ENCODE measurements at regions not wholly inside any gene's neighbourhood (a gene's known extent, or its start where the extent isn't known, plus 50 kb on each side); places are given as distances from the start of the nearest gene placed in this dataset.
"Not testable (repeated sequence)": the region's sequence is repeated elsewhere in the genome, so short reads cannot be mapped to it uniquely, and the experiment has no call there.

DNA sequence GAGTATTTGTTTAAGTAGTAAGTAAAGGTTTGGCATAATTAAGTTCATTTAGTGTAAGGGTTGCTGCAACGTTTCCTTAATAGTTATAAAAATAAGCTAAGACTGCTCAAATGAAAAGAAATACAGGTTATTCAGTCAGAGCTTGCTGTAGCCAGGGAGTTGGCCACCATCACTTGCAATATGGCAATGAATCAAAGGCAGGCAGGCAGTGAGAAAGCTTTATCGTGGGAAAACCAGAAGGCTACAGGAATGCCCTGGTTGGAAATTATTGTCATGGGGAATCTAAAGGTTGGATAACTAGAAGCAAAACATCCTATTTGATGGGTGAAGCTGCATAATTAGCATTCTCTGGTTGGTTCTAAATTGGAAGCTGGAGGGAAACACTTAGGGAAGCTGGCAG, 1286.4 kb upstream of the CDH18 start:
- DNase-seq, result not testable (repeated sequence)

DNA sequence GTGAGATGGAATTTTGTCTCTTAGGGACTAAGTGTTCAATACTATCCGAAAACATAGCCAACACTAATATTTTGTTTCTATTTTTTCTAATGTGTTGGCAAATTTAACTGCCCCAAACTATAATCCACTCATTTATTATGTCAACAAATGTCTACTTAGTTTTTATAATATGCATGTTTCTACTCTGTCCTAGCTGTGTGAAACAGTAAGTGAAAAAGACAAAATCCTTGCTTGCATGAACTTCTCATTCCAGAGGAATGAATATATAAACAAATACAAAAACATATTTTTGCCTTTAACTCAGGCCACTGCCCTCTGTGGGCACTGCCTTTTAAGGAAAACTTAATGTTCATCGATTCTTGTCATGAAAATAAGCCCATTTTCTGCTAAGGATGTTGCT, 1275.4 kb upstream of the CDH18 start:
- DNase-seq, result no peak

DNA sequence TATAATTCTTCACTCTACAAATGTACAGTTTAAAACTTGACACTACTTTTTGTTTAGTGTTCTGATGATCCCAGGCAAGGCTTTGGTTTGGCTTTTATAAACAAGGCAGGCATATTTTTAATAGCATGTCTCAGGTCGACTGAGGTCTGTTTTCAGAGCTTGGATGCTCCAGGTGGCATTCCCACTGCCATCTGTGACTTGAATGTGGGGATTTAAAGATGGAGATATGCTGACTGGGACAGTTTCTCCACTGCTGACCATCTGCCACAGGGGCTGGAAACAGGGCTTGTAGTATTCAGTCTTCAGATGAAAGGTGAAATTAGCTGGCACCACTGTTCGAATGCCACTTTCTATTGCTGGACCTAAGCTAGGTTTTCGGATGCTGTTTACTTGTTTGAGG, 1266.2 kb upstream of the CDH18 start:
- no peak for DNase-seq

DNA sequence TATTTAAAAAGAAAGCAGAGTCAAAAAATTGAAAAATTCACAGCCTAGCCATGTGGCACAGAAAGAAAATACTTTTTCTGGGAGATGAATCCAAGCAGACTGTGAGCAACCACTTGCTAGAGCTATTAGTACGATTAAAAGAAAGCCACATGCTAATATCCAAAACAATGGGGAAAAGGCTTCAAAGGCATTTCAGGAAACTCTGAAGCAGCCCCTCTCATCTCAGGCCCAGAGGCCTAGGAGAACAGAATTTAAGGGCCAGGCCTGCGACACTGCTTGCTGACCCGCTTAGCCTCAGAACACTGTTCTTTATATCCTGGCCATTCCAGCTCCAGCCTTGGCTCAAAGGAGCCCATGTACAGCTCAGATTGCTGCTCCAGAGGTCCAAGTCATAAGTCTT, 1257.0 kb upstream of the CDH18 start:
- DNase-seq, result no peak

DNA sequence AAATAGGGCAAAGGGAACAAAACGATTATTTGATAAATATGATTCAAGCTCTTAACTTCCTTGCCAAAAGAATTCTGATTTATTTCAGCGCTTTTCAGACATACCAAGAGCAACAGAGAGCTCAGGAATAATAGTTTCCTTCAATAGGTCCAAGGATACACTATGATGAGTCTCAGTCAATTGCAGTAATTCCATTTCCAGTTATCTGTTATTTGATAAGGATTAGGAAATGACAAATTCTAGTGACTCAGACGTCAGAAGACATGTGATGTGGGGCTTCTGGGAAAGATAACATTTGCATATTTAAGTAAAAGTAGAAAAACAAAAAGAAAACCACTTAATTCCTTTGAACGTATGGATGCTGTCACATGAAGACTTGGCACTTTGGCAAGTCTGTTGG, 1250.8 kb upstream of the CDH18 start:
- no peak for DNase-seq

DNA sequence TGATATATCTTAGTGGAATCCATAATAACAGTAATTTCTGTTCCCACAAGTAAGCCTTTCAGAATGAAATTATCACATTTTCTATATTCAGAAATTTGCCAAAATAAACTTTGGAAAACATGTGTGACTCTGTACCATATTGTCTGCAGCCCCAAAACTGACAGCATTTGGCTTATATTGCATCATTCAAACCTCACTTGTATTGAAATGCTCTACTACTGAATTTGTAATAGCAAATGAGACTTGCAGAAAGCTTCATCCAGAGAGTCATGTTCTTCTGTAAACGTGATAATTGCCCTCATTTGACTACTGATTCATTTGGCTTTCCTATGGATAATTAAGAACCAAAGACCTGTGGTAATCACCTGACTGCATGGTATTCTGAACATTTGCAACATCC, 1249.5 kb upstream of the CDH18 start:
- peak; percentile 24 for DNase-seq

DNA sequence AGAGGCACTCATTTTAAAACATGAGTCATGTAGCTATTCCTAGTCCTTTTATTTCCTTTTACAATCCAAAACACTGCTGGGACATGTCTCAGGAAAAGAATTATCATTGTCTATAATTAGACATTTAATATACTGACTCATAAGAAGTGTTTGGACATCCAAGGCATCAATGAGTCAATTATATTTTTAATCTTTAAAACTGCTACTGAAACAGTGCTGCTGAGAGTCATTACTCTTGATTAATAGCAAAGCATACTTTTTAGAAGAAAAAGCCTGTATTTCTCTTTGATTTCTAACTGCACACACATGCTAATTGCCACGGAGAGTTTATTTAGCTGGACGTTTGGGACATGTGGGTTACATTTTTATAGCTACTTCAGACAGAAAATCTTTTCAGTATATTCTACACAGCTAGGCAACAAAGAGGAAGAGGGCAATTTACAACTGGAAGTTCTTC, 1249.0 kb upstream of the CDH18 start:
- peak; percentile 33 for DNase-seq

DNA sequence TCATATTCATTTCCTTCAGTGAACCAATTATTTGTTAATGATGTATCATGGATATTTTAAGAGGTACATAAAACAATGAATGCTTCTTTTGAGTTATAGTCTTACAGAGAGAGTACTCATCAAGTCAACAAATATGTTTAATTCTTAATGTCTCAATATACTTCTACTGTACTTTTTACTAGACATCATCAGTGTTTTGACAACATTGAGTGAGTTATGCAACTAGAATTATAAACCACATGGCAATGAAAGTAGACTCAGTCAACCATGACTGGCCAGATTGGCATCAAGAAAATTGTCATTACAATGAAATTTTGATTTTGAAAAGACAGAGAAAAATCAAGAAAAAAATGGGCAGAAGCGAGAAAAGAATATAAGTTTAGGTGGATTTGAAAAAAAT, 1248.1 kb upstream of the CDH18 start:
- DNase-seq, result no peak

DNA sequence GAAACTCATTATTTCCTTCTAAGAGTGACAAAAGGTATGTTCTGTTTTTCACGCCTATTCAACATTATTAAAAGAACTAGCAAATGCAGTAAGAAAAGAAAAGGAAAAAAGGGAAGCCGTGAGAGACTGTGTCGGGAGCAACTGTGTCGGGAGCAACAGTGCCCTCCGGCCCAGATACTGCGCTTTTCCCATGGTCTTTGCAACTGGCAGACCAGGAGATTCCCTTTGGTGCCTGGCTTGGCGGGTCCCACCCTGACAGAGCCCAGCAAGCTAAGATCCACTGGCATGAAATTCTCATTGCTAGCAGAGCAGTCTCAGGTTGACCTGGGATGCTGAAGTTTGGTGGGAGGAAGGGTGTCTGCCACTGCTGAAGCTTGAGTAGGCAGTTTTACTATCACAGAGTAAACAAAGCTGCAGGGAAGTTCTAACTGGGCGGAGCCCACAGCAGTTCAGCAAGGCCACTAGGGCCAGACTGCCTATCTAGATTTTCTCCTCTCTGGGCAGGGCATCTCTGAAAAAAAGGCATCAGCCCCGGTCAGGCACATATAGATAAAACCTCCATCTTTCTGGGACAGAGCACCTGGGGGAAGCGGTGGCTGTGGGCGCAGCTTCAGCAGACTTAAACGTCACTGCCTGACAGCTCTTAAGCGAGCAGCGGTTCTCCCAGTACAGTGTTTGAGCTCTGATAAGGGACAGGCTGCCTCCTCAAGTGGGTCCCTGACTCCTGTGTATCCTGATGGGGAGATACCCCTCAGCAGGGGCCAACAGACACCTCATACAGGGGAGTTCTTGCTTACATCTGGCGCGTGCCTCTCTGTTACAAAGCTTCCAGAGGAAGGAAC, 1237.4 kb upstream of the CDH18 start:
- DNase-seq, result no peak

DNA sequence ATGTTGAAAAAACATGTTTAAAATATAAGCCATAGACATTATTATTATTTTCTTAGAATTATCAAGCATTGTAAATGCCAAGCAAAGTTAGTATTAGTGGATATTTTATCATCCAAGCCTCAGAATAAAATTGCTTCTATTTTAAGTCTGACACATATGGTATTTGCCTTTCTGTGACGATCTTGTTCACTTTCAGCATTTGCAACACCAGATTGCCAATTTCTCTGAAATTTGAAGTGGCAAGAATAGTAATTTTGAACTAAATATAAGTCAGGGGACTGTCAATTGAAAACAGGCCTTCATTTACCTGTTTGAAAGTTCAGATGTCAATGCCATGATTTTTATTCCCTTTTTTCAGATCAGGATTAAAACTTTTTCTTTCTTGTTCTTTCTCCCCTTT, 1233.6 kb upstream of the CDH18 start:
- no peak for DNase-seq

DNA sequence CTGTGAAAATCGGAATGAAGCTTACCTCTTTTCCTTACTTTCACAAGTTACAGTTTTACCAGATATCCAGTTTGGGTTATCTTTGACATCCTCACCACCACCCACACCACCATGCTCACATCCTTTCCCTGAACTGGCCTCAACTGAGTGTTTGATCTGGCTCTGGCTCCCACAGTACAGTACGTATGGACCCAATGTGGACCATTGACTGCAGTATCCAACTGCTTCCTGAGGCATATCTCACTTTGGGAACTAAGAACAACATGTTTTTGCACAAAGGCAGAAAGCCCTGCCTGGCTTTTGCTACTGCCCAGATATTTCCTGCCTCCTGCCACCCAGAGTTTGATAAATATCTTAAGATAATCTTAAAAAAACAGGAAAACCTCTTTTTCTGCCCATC, 1232.0 kb upstream of the CDH18 start:
- no peak for DNase-seq

DNA sequence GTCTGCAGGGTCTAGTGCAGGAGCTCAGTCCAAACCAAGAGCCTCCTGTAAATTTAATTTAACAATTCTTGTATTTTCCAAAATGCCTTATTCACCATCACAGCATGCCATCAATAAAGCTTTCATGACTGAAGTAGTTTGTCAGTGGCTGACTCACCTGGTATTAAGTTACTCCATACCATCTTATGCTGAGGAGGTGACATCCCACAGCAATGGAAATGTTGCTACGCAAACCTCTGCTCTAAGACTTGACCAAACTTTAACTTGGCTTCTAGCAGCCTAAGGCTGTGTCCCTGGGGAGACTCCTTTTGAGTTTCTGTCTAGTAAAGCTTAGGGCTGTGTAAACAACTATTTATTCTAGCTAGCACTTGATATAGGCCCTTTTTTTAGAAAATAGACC, 1231.3 kb upstream of the CDH18 start:
- no peak for DNase-seq

DNA sequence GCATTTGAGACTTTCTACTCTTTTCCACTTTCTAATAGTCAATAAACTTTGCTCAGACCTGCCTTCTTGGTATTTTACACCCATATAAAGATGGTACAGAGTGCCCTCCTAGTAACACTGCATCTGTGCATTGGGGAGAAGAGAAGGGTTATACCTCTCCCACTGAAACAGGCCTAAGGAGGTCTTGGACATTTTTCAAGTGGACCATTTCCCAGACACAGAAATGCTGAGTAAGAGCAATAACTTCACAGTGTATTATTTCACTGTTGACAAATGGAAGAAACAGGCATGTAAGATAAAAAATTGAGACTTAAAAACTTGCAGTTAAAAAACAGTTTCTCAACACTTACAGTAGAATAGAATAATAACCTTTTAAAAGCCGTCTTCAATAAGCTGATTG, 1224.0 kb upstream of the CDH18 start:
- DNase-seq, result no peak

DNA sequence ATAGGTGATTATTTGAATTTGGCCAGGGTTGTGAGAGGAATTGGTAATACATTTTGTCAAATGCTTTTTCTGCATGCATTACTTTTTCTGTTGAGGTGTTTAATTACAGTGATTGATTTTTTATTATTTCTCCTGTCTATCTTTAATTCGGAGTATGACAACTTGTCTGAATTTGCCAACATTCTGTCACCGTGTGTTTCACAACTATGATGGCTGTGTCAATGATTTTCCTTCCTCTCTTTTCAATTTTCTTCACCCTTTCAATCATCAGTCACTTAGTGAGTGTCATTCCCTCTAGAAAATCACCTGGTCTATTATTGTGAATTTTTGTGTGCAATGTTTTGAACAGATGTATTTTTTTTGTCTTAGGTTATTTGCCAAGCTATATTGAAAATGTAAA, 1221.4 kb upstream of the CDH18 start:
- no peak for DNase-seq

DNA sequence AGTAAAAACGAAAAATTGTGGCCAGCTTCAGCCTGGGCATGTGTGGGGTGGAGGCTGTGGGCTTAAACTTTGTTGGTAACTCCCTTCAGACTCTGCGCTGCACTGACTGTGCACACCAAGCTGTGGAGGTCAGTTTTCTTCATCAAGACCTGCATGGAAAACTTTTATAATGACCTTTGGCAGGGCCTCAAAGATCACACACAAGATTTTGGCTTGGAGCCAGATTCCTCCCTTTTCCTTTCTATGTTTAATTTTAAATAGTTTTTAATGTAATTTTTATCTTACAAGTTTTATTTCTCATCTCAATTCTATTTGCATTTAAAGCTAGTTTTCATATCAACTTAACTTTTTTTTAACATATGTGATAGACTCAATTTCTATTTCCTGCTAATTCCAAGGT, 1211.1 kb upstream of the CDH18 start:
- DNase-seq, result no peak

DNA sequence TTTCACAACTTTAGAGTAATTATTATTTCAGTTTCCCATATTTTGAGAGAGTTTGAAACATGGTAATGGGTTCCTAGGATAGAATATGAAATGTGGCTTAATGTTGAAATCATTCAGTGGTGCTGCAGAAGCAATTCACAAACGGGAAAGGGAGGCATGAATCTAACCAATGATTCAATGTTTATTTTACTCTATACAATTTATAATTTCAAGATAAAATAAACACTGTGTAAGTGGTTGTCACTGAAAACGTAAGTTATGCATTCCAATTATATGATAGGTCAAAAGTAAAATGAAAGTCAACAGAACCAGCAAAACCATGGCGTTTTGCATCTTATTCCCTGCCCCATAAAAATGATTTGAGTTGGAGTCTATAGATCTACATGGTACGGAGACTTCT, 1207.1 kb upstream of the CDH18 start:
- DNase-seq, result no peak

DNA sequence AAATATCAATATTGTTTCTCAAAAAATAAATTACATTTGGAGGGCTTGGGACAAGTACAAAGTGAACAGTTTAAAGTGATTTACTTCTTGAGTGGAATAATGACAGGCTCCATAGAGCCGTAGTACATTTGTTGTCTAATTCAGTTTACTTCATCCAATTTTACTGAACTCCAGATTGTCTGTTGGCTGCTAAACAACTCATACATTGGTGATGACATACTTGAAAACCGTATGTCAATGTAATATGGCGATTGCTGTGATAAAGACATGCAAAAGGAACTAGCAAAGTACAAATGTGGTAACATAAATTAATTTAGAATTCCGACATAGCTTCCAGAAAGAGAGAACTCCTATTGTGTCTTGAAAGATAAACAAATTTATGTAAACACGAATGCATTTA, 1197.5 kb upstream of the CDH18 start:
- DNase-seq, result no peak

DNA sequence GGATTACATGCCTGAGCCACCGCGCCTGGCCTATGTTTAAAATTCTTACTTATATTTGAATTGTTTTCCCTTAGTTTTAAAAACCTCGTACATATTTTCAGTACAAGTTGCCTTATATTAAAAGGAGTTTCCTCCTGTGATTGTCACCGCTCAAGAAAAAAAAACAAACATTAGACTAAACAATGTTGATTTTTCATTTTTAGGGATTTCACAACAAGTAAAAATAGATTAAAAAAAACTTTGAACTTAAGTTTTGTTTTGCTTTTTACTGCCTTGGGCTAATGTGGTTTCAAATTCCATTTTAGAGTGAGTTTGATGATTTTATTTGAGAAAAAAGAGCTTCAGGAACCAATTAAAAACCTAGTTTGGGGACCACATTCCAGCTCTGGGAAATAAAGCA, 1196.6 kb upstream of the CDH18 start:
- DNase-seq, result no peak

DNA sequence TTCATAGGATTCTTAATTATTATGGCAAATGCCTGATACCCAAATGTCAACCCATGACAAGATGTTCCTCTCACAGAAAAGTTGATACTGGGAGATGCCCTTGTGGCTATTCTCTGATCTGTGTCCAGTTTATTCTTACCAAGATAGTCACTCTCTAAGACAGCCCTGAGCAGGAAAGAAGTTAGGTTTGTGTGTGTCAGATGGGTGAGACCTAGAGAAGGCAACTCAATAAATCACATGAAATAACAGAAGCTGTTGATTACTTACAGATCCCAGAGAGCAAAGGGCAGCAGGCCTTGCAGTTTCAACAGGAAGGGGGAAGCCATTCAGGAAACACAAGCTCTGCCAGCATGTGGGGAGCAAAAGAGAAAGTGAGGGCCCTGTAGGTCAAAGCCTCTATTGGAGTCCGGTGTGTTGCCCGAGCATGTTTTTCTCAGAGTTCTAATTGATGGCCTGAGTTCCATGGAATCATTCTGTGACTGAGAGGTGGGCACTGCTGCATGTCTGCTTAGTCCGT, 1193.7 kb upstream of the CDH18 start:
- no peak for DNase-seq

DNA sequence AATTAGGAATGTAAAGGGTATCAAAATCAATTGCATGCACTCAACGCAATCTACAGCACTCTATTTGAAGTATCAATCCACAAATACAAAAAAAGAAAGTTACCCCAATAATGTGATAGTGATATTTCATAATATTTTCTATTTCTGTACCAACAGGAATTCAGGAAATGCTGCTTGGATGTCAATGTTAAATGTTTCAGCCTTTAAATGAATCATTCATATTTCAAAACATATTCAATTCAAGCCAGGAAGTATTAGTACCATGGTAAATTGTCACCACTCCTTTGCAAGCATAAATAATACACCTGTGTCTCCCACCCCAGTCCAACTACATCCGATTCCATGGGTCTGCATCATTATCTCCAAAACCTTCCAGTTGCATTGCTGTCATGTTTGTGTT, 1185.5 kb upstream of the CDH18 start:
- DNase-seq, result no peak

DNA sequence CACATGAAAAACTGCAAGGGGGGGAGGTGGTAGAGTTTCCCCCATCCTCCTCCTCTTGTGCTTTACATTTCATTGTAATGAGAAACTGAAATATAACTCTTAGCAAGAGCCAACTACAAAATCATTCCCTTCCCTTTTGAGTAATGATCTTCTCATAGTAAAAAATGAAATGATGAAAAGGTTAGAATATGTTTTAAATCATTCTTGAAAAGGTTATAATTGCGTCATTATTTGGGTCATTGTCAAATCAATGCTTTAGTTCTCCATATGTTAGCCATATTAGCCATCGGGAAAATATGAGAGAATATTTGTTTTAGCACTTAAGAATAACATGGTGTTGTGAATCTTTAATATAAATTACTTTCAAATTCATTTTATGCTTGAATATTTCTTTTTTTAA, 1185.0 kb upstream of the CDH18 start:
- no peak for DNase-seq

DNA sequence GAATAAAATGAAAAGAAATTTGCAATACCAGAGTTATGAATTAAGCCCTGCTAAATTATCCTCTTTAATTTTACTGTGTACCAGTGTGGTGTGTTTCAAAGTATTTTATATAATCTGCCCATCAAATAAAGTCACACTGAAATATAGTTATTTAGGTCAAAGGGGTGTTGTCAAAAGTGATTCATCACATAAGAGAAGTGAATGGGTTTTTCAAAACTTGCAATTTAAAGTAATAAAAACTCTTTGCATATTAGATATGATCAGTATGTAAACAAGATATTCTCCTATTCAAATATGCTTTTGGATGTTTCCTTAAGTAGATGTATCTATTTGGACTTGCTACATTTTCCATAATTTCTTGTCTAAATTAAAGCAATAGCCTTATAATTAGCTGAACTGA, 1183.0 kb upstream of the CDH18 start:
- no peak for DNase-seq

DNA sequence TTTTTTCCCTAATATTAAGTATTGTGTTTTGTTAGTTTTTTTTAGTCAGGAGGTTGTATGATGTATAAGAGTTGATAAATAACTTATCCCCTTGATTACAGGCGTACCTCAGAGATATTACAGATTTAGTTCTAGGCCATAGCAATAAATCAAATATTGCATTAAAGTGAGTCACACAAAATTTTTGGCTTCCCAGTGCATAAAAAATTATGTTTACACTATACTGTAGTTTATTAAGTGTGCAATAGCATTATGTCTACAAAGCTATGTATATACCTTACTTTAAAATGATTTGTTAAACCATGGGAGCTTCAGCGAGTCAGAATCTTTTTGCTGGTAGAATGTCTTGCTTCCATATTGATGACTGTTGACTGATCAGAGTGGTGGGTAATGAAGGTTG, 1180.6 kb upstream of the CDH18 start:
- DNase-seq, result no peak

DNA sequence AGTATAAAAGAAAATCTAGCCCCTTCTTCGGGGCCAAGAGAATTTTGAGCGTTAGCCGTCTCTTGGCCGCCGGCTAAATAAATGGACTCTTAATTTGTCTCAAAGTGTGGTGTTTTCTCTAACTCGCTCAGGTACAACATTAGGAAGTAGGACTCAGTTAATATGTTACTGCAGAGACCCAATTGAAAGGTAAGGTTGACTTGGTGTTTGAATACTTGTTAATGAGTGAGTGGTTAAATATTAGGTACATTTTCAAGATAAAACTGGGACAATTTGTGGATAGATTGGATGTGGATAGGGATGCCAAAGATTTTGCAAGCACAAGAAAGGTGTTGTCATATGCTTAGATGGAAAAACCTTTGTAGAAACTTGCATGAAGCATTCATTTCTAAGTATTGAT, 1177.3 kb upstream of the CDH18 start:
- DNase-seq, result no peak

DNA sequence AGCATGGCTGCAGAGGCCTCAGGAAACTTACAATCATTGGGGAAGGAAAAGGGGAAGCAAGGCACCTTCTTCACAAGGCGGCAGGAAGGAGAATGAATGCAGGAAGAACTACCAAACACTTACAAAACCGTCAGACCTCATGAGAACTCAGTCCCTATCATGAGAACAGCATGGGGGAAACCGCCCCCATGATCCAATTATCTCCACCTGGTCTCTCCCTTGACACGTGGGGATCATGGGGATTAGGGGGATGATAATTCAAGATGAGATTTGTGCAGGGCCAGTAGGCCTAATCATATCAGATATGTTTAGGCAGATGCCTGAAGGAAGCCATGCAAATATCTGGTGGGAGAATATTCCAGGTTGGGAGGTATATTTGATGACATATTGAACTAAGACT, 1176.4 kb upstream of the CDH18 start:
- DNase-seq, result no peak
